ENCODE measurements at regions not wholly inside any gene's neighbourhood (a gene's known extent, or its start where the extent isn't known, plus 50 kb on each side); places are given as distances from the start of the nearest gene placed in this dataset.
A peak's percentile ranks its signal among the peaks of the same experiment; 100 is the strongest.

DNA sequence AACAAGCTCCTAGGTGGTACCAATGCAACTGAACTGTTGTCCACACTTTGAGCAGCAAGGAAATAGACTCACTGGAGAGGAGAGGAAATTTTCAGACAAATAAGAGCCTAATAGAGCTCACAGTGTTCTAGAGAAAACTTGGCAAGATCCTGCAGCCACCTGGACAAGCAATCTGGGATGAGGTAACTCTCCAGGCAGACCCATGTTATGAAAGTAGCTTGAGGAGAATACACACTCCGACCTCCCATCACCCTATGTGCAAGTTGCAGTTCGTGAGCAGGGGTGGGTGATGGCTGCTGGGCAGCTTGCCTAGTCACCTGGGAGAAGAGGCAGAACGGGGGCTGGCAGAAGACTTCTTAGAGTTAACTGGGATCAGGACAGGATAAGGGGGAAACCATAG lies 102.2 kb downstream of the KLF4 start:
- peak; percentile 49 for DNase-seq (ENCODE audit: low read depth)
- H3K4me3 ChIP-seq (ENCODE audit: low read depth, low read length), result no peak overlapping the region

DNA sequence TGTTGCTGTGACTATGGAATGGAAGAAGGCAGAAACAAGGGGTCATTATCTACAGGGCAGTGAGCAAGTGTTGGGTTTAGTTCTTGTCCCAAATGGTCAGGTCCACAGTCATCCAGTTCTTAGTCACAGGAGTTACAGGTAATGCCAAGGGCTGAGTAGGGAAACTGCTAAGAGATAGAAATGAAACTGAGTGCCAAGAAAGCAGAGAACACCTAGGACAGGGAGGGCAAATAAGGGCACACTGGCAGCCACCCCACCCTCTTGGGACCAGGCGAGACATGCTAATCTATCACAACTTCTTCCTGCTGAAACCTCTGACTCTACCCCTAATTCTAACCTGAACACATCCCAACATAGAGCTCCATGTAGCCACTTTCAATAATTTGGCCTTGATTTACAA lies 103.2 kb downstream of the KLF4 start:
- no peak overlapping the region for H3K4me3 ChIP-seq (ENCODE audit: low read depth, low read length)
- DNase-seq (ENCODE audit: low read depth), result no peak

Data from skeletal muscle cell (primary cell).